Spinal cord (tissue), 9 donors: ENCODE measurements at regions not wholly inside any gene's neighbourhood (a gene's known extent, or its start where the extent isn't known, plus 50 kb on each side); places are given as distances from the start of the nearest gene placed in this dataset.

Experiments used
- DNase-seq, 6 donors: peaks; one replicate each; pipeline versions ENCODE4 v3.0.0 to v3.0.0-alpha.2; 2013 to 2015; ENCODE audit warnings: low spot score in 6 of 6, low read depth in 4 of 6
- H3K27ac ChIP-seq: one replicate; pipeline ENCODE4 v1.5.1; 2013; ENCODE audit warnings: low read depth, low read length, control low read depth
- H3K27me3 ChIP-seq: one replicate; pipeline ENCODE4 v1.6.1; 2013; ENCODE audit warnings: low read length; ENCODE audit not compliant: control insufficient read depth, insufficient read depth
- H3K36me3 ChIP-seq: one replicate; pipeline ENCODE4 v1.6.1; 2013; ENCODE audit warnings: low read length; ENCODE audit not compliant: control insufficient read depth, insufficient read depth
- H3K4me1 ChIP-seq: one replicate; pipeline ENCODE4 v1.6.1; 2013; ENCODE audit warnings: low read length; ENCODE audit not compliant: control insufficient read depth, insufficient read depth
- H3K4me3 ChIP-seq: one replicate; pipeline ENCODE4 v1.5.1; 2013; ENCODE audit warnings: low read depth, low read length, control low read depth
- H3K9me3 ChIP-seq: one replicate; pipeline ENCODE4 v1.6.1; 2013; ENCODE audit warnings: low read length; ENCODE audit not compliant: control insufficient read depth, insufficient read depth
- WGBS: methylation state at CpG from one replicate; pipeline ENCODE4 v1.1.5; 2013; ENCODE audit warnings: missing lambda C conversion rate; ENCODE audit not compliant: insufficient coverage; 5-methylcytosine and 5-hydroxymethylcytosine counted together
- donor health status: healthy.

DNA sequence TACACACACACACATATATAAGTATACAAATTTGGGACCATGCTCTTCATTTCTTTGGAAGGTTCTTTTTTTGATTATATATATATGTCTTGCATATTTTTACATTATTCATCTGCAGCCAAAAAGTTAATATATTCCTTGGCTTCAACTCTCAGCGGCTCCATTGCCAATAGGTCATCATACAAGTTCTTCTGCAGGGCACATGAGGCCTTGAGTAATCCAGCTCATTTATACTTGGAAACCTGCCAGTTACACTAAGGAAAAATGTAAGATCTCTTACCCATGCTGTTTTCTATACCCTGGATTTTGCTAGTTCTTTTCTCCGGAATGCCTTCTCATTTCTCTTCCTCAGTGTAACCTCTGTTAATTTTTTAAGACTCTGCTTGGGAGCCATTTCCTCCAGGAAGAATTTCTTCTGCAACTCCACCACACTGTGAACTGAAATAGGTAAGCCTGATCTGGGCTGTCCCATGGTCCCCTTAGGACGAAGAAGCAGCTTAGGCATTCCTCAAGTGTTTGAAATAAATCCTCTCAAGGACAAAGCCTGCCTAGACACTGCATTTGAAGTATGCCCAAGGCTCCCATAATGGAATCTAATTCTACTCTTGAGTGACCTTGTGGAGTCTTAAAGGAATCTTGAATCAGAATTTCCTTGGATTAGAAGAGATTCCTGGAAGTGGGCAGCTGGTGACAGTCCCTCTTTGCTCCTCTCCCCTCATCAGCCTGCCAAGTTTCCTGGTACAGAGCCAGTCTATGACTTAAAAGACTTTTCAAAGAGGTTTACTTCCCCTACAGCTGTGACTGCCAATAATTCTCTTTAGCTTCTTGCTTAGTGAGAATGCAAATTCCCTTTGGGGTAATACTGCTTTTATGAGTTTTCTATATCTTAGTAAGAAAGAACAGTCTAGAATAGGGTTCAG, 182.8 kb downstream of the C11orf87 start:
- H3K36me3 ChIP-seq: no peaks in the 10 kb centered on the region
- 62% methylated on average over 3 of the region's 3 CpGs for WGBS
- H3K4me3 ChIP-seq: no peak overlapping the region
- no peaks in the 10 kb centered on the region for H3K9me3 ChIP-seq
- no peaks in the 10 kb centered on the region for H3K27me3 ChIP-seq
- peak in 4 of 6 donors; percentile 49 to 84 (median 62) for DNase-seq
- H3K4me1 ChIP-seq: peaks cover 4% of the 10 kb centered on the region
- H3K27ac ChIP-seq: no peak overlapping the region

DNA sequence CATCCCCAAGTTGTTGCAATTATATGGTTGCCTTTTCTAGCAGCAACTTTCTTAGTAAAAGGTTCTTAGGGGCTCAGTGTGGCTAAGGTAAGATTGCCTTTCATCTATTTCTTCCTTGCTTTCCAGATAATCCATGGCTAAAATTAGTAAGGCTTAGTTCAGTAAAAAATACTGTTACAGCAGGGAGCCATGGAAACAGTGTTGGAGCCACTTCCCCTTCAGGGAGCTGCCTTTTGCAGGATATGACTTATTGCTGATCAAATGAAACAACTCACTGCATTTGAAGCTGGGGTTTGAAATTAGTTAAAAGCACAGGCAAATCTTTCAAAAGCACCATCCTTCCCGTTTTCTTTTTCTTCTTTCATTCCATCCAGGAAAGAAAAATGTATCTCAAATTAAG, 184.3 kb downstream of the C11orf87 start:
- WGBS: no CpG with 5 or more reads among the region's 1 CpG
- DNase-seq: peak in 2 of 6 donors; percentile 42 to 59

DNA sequence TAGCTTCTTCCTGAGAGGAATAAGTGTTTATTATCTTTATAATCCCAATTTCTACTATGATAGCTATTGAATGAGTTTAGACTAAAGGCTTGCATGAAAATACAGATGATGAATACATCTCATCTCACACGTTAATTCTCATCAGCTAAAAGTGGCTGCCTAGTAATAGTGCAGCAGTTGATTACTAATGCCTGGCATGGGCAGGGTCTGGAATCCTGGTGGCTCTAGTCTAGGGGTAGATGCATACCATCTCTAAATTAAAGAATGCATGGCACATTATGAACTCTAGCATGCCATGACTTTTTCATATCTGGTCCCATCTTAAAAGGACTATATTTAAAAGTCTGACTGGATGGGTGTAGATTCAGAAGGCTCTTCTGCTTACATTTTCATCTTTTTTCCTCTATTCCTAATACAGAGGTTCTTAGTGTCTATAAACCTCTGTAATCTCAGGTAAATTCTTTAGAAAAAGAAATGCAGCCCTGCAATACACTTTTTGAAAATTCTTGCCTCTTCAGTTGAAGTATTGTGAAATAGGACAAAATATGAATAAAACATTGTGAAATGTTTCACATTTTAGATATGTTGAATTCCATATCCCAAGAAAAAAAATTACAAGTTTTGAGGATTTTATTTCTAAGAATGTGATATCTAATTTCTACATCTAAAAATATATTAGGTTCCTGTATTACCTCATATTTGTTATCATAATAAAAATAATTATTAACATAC, 187.6 kb downstream of the C11orf87 start:
- H3K27ac ChIP-seq: no peak overlapping the region
- H3K9me3 ChIP-seq: no peaks in the 10 kb centered on the region
- peaks cover 4% of the 10 kb centered on the region for H3K4me1 ChIP-seq
- H3K27me3 ChIP-seq: no peaks in the 10 kb centered on the region
- WGBS: no CpG with 5 or more reads among the region's 1 CpG
- no peak overlapping the region for H3K4me3 ChIP-seq
- H3K36me3 ChIP-seq: no peaks in the 10 kb centered on the region
- DNase-seq: no peak

More for the DNA sequence above, 184.3 kb downstream of the C11orf87 start:
- Histone ChIP-seq H3K27me3 (no peaks in the 10 kb centered on the region), H3K36me3 (no peaks in the 10 kb centered on the region), H3K27ac (no peak overlapping the region), H3K9me3 (no peaks in the 10 kb centered on the region), H3K4me1 (peaks cover 4% of the 10 kb centered on the region), H3K4me3 (no peak overlapping the region)

DNA sequence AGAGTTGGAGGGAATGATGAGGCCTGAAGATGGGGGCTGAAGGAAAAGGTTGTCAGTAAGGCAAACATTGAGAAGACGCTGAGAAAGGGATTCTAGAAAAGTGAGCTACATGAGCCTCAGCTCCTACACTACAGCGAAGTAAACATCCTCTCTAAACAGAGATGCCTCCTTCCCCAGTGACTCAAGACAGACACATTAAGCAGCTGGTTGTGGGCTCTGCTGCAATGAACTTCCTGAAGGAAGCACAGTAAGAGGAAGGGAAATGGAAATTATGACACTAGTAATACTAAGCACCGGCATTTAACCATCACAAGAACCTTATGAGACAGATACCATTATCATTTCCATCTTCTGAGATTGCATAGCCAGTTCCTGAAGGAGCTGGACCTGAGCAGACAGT, 190.5 kb downstream of the C11orf87 start:
- Histone ChIP-seq H3K36me3 (no peaks in the 10 kb centered on the region), H3K9me3 (no peaks in the 10 kb centered on the region), H3K4me3 (no peak overlapping the region), H3K27ac (no peak overlapping the region), H3K4me1 (no peaks in the 10 kb centered on the region), H3K27me3 (no peaks in the 10 kb centered on the region)
- DNase-seq: no peak
- WGBS: no CpG with 5 or more reads among the region's 3 CpGs

DNA sequence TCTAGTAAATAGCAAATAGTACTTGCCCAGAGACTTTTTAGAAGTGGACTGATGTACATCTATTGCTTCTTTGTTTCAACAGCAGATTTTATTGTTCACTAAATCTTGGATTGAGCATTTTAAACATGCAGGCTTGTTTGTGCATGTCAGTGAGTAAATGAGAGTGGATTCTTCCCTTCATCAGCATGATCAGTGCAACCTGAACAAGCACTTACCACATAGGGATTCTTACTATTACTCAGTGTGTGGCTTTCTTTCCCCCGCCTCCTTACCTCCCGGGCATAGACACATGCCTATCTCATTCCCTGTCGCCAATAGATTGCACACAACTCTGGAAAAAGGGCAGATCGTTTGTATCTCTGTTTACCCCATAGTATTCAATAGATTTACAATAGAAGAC, 197.5 kb downstream of the C11orf87 start:
- Histone ChIP-seq H3K27ac (no peak overlapping the region), H3K9me3 (no peaks in the 10 kb centered on the region), H3K36me3 (no peaks in the 10 kb centered on the region), H3K4me1 (no peaks in the 10 kb centered on the region), H3K27me3 (no peaks in the 10 kb centered on the region), H3K4me3 (no peak overlapping the region)
- WGBS: no CpG with 5 or more reads among the region's 4 CpGs
- DNase-seq: no peak

DNA sequence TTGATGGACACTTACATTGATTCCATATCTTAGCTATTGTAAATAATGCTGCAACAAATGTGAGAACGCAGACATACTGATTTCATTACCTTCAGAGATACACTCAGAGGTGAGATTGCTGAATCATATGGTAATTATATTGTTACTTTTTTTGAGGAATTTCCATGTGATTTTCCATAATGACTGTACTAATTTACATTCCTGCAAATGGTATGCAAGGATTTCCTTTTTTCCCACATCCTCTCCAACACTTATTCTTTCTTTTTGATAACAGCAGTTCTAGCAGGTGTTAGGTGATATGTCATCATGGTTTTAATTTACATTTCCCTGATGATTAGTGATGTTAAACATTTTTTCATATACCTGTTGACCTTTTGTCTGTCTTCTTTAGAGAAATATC, 207.7 kb downstream of the C11orf87 start:
- no peaks in the 10 kb centered on the region for H3K4me1 ChIP-seq
- no peaks in the 10 kb centered on the region for H3K36me3 ChIP-seq
- H3K9me3 ChIP-seq: peaks cover 3% of the 10 kb centered on the region
- WGBS: no CpG with 5 or more reads among the region's 1 CpG
- no peaks in the 10 kb centered on the region for H3K27me3 ChIP-seq
- no peak overlapping the region for H3K27ac ChIP-seq
- no peak for DNase-seq
- no peak overlapping the region for H3K4me3 ChIP-seq

DNA sequence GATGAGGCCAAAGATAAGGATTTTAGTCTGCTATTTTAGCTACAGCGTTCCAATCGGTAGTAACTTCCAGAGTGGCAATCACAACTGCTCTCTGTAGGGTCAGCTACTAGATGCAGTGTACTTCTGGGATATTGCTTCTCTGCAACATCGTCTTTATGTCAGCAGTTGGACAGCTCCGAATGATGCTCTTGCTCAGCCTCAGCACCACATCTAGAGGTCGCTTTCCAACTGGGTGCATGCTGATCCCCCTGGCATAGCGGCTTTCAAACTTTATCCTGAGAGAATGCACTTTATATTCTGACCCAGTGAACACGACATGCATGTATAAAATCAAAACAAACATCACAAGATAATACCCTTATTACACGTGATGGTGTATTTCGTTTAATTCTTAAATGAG, 219.6 kb downstream of the C11orf87 start:
- Histone ChIP-seq H3K9me3 (no peaks in the 10 kb centered on the region), H3K36me3 (no peaks in the 10 kb centered on the region), H3K27ac (no peak overlapping the region), H3K27me3 (no peaks in the 10 kb centered on the region), H3K4me1 (no peaks in the 10 kb centered on the region), H3K4me3 (no peak overlapping the region)
- DNase-seq: peak in 1 of 6 donors; percentile 53
- WGBS: 38% methylated on average over 4 of the region's 9 CpGs

DNA sequence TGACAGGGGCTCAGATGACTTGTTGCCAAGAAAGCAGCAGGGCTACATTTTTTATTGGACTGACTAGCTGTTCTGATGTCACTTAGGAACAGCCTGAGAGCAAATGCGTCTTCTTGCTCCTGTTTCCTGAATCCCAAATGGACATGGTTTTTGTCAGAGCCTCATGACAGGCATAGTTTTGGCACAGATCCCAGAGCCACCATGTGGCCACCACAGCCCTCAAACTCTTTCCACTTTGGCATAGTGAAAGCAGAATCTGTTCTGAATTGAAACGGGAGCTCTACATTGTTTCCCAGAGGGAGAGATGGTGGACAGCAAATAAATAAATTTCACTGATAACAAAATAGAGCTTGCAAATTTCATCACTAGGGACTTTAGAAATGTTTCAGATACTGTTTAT, 222.2 kb downstream of the C11orf87 start:
- H3K9me3 ChIP-seq: no peaks in the 10 kb centered on the region
- no peak overlapping the region for H3K4me3 ChIP-seq
- 0% methylated on average over 1 of the region's 2 CpGs for WGBS
- peak; percentile 61 to 98 (median 86) for DNase-seq
- no peaks in the 10 kb centered on the region for H3K4me1 ChIP-seq
- no peaks in the 10 kb centered on the region for H3K27me3 ChIP-seq
- no peak overlapping the region for H3K27ac ChIP-seq
- no peaks in the 10 kb centered on the region for H3K36me3 ChIP-seq

DNA sequence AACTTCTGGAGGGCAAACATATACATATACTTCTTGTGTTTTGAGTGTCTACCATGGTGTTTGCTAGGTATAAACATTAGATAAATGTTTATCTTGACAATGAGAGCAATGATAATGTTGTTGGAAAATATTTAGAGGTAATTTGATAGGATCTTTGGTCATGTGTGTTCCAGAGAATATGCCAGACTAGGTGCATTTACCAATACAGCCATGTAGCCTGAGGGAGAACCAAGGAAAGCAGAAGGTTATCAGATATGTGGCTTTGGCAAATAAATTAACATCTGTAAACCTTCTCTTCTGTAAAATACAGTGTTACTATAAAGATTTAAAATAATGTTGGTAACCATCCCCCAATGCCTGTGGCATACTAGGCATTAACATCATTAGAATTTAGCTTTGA, 226.8 kb downstream of the C11orf87 start:
- Histone ChIP-seq H3K27ac (no peak overlapping the region), H3K4me3 (no peak overlapping the region), H3K36me3 (no peaks in the 10 kb centered on the region), H3K4me1 (no peaks in the 10 kb centered on the region), H3K27me3 (no peaks in the 10 kb centered on the region), H3K9me3 (no peaks in the 10 kb centered on the region)
- no peak for DNase-seq

DNA sequence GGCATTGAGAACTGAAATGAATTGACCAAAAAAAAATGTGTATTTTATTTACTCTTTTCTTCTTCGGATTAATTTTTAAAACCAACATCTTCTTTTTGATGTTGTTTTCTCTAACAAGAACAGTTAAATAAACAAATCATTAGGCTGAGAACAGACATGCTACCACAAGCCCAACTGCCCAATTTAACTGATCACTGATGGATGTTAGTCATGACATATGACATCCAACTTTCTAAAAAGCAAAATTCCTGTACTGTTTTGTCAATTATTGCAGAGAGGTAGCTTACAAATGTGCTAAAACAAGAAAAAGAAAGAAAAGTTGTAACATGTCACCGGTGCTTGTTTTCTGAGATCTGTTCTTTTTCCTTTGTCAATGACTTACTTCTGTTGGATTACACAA, 232.1 kb downstream of the C11orf87 start:
- Histone ChIP-seq H3K9me3 (no peaks in the 10 kb centered on the region), H3K4me1 (no peaks in the 10 kb centered on the region), H3K27me3 (no peaks in the 10 kb centered on the region), H3K36me3 (no peaks in the 10 kb centered on the region), H3K4me3 (no peak overlapping the region), H3K27ac (no peak overlapping the region)
- DNase-seq: no peak
- no CpG with 5 or more reads among the region's 2 CpGs for WGBS
